Retinal pigment epithelial cell (primary cell): ENCODE measurements at regions not wholly inside any gene's neighbourhood (a gene's known extent, or its start where the extent isn't known, plus 50 kb on each side); places are given as distances from the start of the nearest gene placed in this dataset.

Experiments used
- DNase-seq: peaks from one replicate; pipeline ENCODE4 v3.0.0-alpha.2; 2010; ENCODE audit warnings: low read depth
- H3K4me3 ChIP-seq: 2 replicates; pipeline ENCODE4 v1.5.1; 2011; ENCODE audit warnings: mild to moderate bottlenecking, low read length, control low read depth, moderate library complexity
- TF ChIP-seq, protein P1 (sequence below): conservative IDR thresholded peaks from 2 replicates; pipeline ENCODE4 v1.5.1; 2011; ENCODE audit warnings: low read depth, low read length, control low read depth, inconsistent platforms

DNA sequence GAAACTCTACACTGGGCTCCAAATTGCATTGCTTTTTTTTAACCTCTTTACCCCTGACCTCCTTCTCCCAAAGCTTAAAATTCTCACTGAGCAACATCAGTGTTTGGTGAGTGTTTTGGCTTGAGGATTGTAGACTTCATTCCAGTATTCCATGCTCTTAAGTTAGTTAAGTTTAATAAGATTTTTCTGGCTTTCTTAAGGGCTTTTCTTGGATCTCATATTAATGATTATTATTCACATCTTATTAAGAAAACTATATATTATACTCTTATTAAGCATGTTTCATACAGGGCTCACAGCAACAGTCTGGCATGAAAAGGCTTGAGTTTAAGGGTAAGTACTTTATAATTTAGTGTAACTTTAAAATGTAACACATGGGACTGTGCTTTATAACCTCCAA is 141.8 kb downstream of the DISP1 start:
- no peak overlapping the region for H3K4me3 ChIP-seq
- TF ChIP-seq, protein P1, sequence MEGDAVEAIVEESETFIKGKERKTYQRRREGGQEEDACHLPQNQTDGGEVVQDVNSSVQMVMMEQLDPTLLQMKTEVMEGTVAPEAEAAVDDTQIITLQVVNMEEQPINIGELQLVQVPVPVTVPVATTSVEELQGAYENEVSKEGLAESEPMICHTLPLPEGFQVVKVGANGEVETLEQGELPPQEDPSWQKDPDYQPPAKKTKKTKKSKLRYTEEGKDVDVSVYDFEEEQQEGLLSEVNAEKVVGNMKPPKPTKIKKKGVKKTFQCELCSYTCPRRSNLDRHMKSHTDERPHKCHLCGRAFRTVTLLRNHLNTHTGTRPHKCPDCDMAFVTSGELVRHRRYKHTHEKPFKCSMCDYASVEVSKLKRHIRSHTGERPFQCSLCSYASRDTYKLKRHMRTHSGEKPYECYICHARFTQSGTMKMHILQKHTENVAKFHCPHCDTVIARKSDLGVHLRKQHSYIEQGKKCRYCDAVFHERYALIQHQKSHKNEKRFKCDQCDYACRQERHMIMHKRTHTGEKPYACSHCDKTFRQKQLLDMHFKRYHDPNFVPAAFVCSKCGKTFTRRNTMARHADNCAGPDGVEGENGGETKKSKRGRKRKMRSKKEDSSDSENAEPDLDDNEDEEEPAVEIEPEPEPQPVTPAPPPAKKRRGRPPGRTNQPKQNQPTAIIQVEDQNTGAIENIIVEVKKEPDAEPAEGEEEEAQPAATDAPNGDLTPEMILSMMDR, result no peak

DNA sequence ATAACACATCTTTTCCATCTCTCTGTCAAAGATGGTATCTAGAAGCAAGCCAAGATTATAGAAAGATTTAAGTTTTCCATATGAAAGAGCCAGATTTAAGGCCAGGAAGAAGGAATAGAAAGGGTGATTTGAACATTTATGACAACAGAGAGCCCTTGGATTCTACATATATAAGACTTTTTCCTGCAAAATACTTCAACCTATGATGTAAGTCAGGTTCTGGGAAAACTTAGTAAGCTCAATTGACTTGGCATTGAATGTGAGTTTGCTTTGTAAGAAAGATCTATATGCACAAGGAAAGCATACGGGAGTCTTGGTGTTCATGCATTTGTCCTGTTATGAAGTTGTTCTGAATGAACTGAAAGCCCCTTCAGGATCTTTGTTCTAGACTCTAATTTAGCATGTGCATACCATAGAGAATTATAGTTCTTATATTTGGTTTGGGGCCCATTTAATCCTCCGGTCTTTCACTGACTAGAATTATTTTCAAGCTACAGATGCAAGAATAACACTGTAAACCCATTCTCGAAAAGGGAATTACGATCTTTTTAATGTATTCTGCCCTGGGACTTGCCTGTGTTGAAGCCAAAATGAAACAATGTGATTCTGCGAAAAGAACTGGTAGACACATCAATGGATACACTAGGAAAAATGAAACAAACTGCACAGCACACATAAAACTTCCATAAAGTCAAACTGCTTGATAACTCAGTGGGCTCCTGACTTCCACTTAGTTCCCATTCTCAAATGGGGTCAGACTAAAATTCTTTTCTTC is 152.8 kb downstream of the DISP1 start:
- no peak for DNase-seq
- TF ChIP-seq, protein P1, result no peak
- H3K4me3 ChIP-seq, result no peak overlapping the region

More for the DNA sequence above, 141.8 kb downstream of the DISP1 start:
- DNase-seq, result no peak

DNA sequence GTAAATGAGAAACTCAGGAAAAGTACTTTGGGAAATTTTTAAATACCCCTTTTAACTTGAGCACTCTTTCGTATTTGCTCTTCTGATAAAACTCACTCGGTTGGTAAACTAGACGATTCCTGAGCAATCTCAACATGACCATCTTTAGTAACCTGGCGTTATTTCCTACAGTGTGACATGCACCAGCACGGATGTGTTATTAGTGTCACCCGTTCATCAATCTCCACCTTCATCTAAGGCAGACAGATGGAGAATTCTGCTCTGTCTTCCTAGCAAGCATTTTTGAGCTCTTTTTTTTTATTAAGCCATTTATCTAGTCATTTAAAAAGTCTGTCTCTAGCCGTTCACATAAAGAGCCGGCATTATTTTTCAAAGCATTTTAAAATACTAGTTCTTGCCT is 155.2 kb downstream of the DISP1 start:
- no peak for DNase-seq
- no peak overlapping the region for H3K4me3 ChIP-seq
- TF ChIP-seq, protein P1, result no peak

- no peak overlapping the region for H3K4me3 ChIP-seq
- no peak for DNase-seq
- TF ChIP-seq, protein P1, result no peak
Measured at GRCh38 chr1:222970711-222971110, 155.9 kb downstream of the DISP1 start.

DNA sequence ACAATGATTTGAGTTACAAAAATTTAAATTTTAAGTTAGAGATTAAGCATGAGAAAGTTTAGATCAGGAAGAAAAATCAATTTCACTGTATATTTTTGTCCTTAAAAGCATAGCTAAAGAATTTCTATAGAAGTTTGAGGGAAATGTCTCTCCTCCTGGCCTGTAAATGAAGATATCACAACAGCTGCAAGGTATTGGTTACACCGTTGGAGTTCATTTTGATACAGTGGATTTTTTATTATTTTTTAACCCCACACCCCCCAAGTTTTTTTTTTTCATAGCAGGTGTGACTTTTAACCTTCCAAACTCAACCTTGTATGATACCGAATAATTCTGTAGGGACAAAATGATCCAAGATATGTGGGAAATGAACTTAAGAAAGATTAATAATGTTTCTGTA is 156.3 kb downstream of the DISP1 start:
- no peak for DNase-seq
- no peak overlapping the region for H3K4me3 ChIP-seq
- TF ChIP-seq, protein P1, result no peak

- TF ChIP-seq, protein P1, result no peak
- DNase-seq, result no peak
- no peak overlapping the region for H3K4me3 ChIP-seq
Measured at GRCh38 chr1:222973561-222973960, 158.7 kb downstream of the DISP1 start.

- no peak overlapping the region for H3K4me3 ChIP-seq
- TF ChIP-seq, protein P1, result no peak
- no peak for DNase-seq
Measured at GRCh38 chr1:222974496-222974895, 159.7 kb downstream of the DISP1 start.
